Trophoblast cell (in vitro differentiated cells and primary cell): ENCODE measurements at regions not wholly inside any gene's neighbourhood (a gene's known extent, or its start where the extent isn't known, plus 50 kb on each side); places are given as distances from the start of the nearest gene placed in this dataset.

Experiments used
- DNase-seq, 2 donors: peaks; one replicate each; pipeline ENCODE4 v3.0.0-alpha.2; 2016
- H2AFZ ChIP-seq: 2 replicates; pipeline ENCODE4 v1.6.1; 2013; ENCODE audit warnings: low read length, moderate library complexity, mild to moderate bottlenecking; ENCODE audit not compliant: insufficient read depth, poor library complexity
- H2AK5ac ChIP-seq: 2 replicates; pipeline ENCODE4 v1.6.1; 2013; ENCODE audit warnings: mild to moderate bottlenecking, low read length
- H2BK120ac ChIP-seq: 2 replicates; pipeline ENCODE4 v1.6.1; 2013; ENCODE audit warnings: low read length, mild to moderate bottlenecking, moderate library complexity; ENCODE audit not compliant: insufficient read depth, poor library complexity
- H2BK12ac ChIP-seq: 2 replicates; pipeline ENCODE4 v1.6.1; 2013; ENCODE audit warnings: mild to moderate bottlenecking, low read length, moderate library complexity
- H2BK5ac ChIP-seq: 2 replicates; pipeline ENCODE4 v1.6.1; 2013; ENCODE audit warnings: low read length, low read depth, moderate library complexity, mild to moderate bottlenecking; ENCODE audit not compliant: poor library complexity
- H3K14ac ChIP-seq: 2 replicates; pipeline ENCODE4 v1.6.1; 2013; ENCODE audit warnings: mild to moderate bottlenecking, low read length
- H3K18ac ChIP-seq: 2 replicates; pipeline ENCODE4 v1.6.1; 2013; ENCODE audit warnings: mild to moderate bottlenecking, low read length
- H3K23ac ChIP-seq: 2 replicates; pipeline ENCODE4 v1.6.1; 2013; ENCODE audit warnings: low read length
- H3K27ac ChIP-seq: 2 replicates; pipeline ENCODE4 v1.5.1; 2013; ENCODE audit warnings: low read depth, mild to moderate bottlenecking, inconsistent platforms, low read length, moderate library complexity
- H3K27me3 ChIP-seq: 2 replicates; pipeline ENCODE4 v1.6.1; 2013; ENCODE audit warnings: inconsistent platforms, mild to moderate bottlenecking, low read length, moderate library complexity; ENCODE audit not compliant: insufficient read depth
- H3K36me3 ChIP-seq, 2 experiments: 1 replicate in 1 of 2; 2 replicates in 1 of 2; pipeline ENCODE4 v1.6.1; 2013; ENCODE audit warnings: low read length in 2 of 2, mild to moderate bottlenecking in 2 of 2, moderate library complexity in 1 of 2; ENCODE audit not compliant: insufficient read depth in 2 of 2, control insufficient read depth in 1 of 2
- H3K4ac ChIP-seq: 2 replicates; pipeline ENCODE4 v1.6.1; 2013; ENCODE audit warnings: low read depth, mild to moderate bottlenecking, low read length, moderate library complexity
- H3K4me1 ChIP-seq, 2 experiments: 1 replicate in 1 of 2; 2 replicates in 1 of 2; pipeline ENCODE4 v1.6.1; 2013; ENCODE audit warnings: low read length in 2 of 2, mild to moderate bottlenecking in 2 of 2, moderate library complexity in 1 of 2; ENCODE audit not compliant: insufficient read depth in 2 of 2, control insufficient read depth in 1 of 2
- H3K4me2 ChIP-seq: 2 replicates; pipeline ENCODE4 v1.6.1; 2013; ENCODE audit warnings: inconsistent platforms, mild to moderate bottlenecking, low read length, moderate library complexity
- H3K4me3 ChIP-seq: 2 replicates; pipeline ENCODE4 v1.5.1; 2013; ENCODE audit warnings: mild to moderate bottlenecking, low read depth, low read length, inconsistent platforms
- H3K79me1 ChIP-seq: one replicate; pipeline ENCODE4 v1.6.1; 2013; ENCODE audit warnings: low read length
- H3K79me2 ChIP-seq: 2 replicates; pipeline ENCODE4 v1.6.1; 2013; ENCODE audit warnings: low read length, mild to moderate bottlenecking; ENCODE audit not compliant: control insufficient read depth, insufficient read depth, poor library complexity
- H3K9ac ChIP-seq: 2 replicates; pipeline ENCODE4 v1.6.1; 2013; ENCODE audit warnings: mild to moderate bottlenecking, low read length
- H3K9me3 ChIP-seq: 2 replicates; pipeline ENCODE4 v1.6.1; 2013; ENCODE audit warnings: low read depth, mild to moderate bottlenecking, control low read depth, inconsistent platforms, low read length; ENCODE audit not compliant: insufficient read depth
- H4K12ac ChIP-seq: 2 replicates; pipeline ENCODE4 v1.6.1; 2013; ENCODE audit warnings: low read depth, mild to moderate bottlenecking, low read length, moderate library complexity
- H4K8ac ChIP-seq: 2 replicates; pipeline ENCODE4 v1.6.1; 2013; ENCODE audit warnings: low read depth, mild to moderate bottlenecking, low read length, moderate library complexity
- H4K91ac ChIP-seq: one replicate; pipeline ENCODE4 v1.6.1; 2013; ENCODE audit warnings: low read depth, mild to moderate bottlenecking, low read length, moderate library complexity
- WGBS: extraction: QIAGEN DNeasy Blood & Tissue Kit; methylation state at CpG from one replicate; pipeline ENCODE4 v1.1.7; 2013; ENCODE audit warnings: missing lambda C conversion rate; ENCODE audit not compliant: insufficient read length, insufficient coverage; ENCODE audit errors: extremely low coverage; 5-methylcytosine and 5-hydroxymethylcytosine counted together

DNA sequence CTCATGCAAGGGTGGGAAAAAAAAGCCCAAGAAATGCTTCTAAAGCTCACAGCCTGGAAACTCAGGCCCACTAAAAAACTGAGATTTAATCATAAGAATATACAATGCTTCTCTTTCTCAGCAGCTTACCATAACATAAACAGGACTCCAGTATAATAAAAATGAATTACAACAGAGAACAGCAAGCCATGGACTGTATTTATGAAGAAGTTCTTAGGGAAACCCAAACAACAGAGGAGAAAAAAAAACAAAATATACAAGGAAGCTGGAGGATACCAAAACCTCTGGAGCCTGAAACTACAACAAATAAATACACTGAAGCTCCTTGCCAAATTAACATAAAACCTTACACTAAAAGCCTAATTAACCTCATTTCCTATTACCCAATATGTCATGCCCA lies 187.8 kb downstream of the RDH14 start:
- no peak overlapping the region for H2BK12ac ChIP-seq
- no peaks in the 10 kb centered on the region for H3K4me1 ChIP-seq
- H3K4me3 ChIP-seq = no peak overlapping the region
- no peak overlapping the region for H4K8ac ChIP-seq
- H2AFZ ChIP-seq = no peak overlapping the region
- H3K36me3 ChIP-seq = no peaks in the 10 kb centered on the region
- no peak overlapping the region for H3K14ac ChIP-seq
- H3K18ac ChIP-seq = no peak overlapping the region
- no peak overlapping the region for H4K12ac ChIP-seq
- H2BK5ac ChIP-seq = no peak overlapping the region
- H3K27me3 ChIP-seq = no peaks in the 10 kb centered on the region
- no peak overlapping the region for H3K4ac ChIP-seq
- no peaks in the 10 kb centered on the region for H3K9me3 ChIP-seq
- no peak overlapping the region for H3K4me2 ChIP-seq
- no peak overlapping the region for H2BK120ac ChIP-seq
- no peak overlapping the region for H4K91ac ChIP-seq
- DNase-seq = no peak
- no peaks in the 10 kb centered on the region for H3K79me1 ChIP-seq
- H3K27ac ChIP-seq = no peak overlapping the region
- no peaks in the 10 kb centered on the region for H3K79me2 ChIP-seq
- no peak overlapping the region for H3K23ac ChIP-seq
- H2AK5ac ChIP-seq = no peak overlapping the region
- H3K9ac ChIP-seq = no peak overlapping the region

- H2BK120ac ChIP-seq = no peak overlapping the region
- H3K27ac ChIP-seq = no peak overlapping the region
- no CpG with 5 or more reads among the region's 2 CpGs for WGBS
- no peak overlapping the region for H2AFZ ChIP-seq
- H3K4me2 ChIP-seq = no peak overlapping the region
- no peak overlapping the region for H3K4me3 ChIP-seq
- H4K91ac ChIP-seq = no peak overlapping the region
- no peaks in the 10 kb centered on the region for H3K9me3 ChIP-seq
- H3K27me3 ChIP-seq = no peaks in the 10 kb centered on the region
- no peak overlapping the region for H3K23ac ChIP-seq
- no peak overlapping the region for H3K14ac ChIP-seq
- no peaks in the 10 kb centered on the region for H3K4me1 ChIP-seq
- H2AK5ac ChIP-seq = no peak overlapping the region
- H3K4ac ChIP-seq = no peak overlapping the region
- no peak overlapping the region for H2BK5ac ChIP-seq
- no peaks in the 10 kb centered on the region for H3K79me2 ChIP-seq
- no peak overlapping the region for H3K9ac ChIP-seq
- DNase-seq = no peak
- H3K18ac ChIP-seq = no peak overlapping the region
- no peaks in the 10 kb centered on the region for H3K36me3 ChIP-seq
- no peak overlapping the region for H4K8ac ChIP-seq
- H4K12ac ChIP-seq = no peak overlapping the region
- no peak overlapping the region for H2BK12ac ChIP-seq
- H3K79me1 ChIP-seq = no peaks in the 10 kb centered on the region
Measured at GRCh38 chr2:18369760-18370159, 190.7 kb downstream of the RDH14 start.

DNA sequence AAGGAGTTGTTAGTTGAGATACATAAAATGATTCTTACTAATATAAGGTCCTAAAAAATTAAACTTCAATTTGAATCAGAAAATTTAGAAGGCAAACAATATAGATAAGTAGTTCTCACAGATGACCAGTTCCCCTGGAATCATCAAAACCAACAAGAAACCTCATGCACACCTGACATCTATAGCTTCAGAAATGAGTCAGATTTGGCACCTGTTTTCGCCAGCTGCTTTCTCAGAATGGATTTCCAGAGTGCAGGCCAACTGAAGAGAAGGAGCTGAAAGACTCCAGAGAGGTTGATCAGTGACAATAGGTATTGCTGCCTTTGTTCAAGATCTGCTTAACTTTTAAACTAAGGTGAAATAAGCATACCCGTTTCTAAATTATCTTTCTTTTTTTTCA lies 192.4 kb downstream of the RDH14 start:
- H3K9me3 ChIP-seq = no peaks in the 10 kb centered on the region
- no peak overlapping the region for H3K4me2 ChIP-seq
- H2AFZ ChIP-seq = no peak overlapping the region
- no peak overlapping the region for H3K4me3 ChIP-seq
- no peaks in the 10 kb centered on the region for H3K36me3 ChIP-seq
- no peaks in the 10 kb centered on the region for H3K27me3 ChIP-seq
- no CpG with 5 or more reads among the region's 2 CpGs for WGBS
- H3K9ac ChIP-seq = no peak overlapping the region
- no peak overlapping the region for H2BK5ac ChIP-seq
- no peak for DNase-seq
- H2BK120ac ChIP-seq = no peak overlapping the region
- no peak overlapping the region for H4K91ac ChIP-seq
- H3K79me2 ChIP-seq = no peaks in the 10 kb centered on the region
- no peak overlapping the region for H3K23ac ChIP-seq
- H4K8ac ChIP-seq = no peak overlapping the region
- H3K14ac ChIP-seq = no peak overlapping the region
- no peak overlapping the region for H3K27ac ChIP-seq
- no peak overlapping the region for H2BK12ac ChIP-seq
- no peaks in the 10 kb centered on the region for H3K4me1 ChIP-seq
- no peak overlapping the region for H3K18ac ChIP-seq
- H3K79me1 ChIP-seq = no peaks in the 10 kb centered on the region
- H4K12ac ChIP-seq = no peak overlapping the region
- no peak overlapping the region for H2AK5ac ChIP-seq
- no peak overlapping the region for H3K4ac ChIP-seq

DNA sequence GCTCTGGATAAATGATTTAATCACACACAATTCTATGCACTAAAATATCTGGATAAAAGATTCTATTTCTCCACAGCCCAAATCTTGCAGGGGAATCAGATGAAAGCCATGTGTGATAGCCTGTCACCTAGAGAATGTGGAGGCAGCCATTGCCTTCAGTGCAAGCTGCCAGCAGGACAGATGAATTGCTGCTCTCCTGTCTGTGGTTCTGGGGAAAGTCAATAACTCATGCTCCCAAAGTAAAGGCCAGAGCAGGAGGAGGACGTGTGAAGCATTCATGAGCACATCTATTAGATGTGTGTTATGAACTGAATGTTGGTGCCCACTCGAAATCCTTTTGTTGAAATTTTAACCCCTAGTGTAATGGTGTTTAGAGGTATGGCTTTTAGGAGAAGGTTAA lies 195.1 kb downstream of the RDH14 start:
- Histone ChIP-seq H2AK5ac (no peak overlapping the region), H3K9ac (no peak overlapping the region), H2AFZ (no peak overlapping the region), H3K9me3 (no peaks in the 10 kb centered on the region), H3K4me3 (no peak overlapping the region), H2BK12ac (no peak overlapping the region), H3K79me2 (no peaks in the 10 kb centered on the region), H3K14ac (no peak overlapping the region), H4K91ac (no peak overlapping the region), H3K23ac (no peak overlapping the region), H2BK120ac (no peak overlapping the region), H3K18ac (no peak overlapping the region), H3K4me2 (no peak overlapping the region), H4K8ac (no peak overlapping the region), H3K79me1 (no peaks in the 10 kb centered on the region), H2BK5ac (no peak overlapping the region), H3K36me3 (no peaks in the 10 kb centered on the region), H3K27ac (no peak overlapping the region), H3K4me1 (no peaks in the 10 kb centered on the region), H3K27me3 (no peaks in the 10 kb centered on the region), H4K12ac (no peak overlapping the region), H3K4ac (no peak overlapping the region)
- DNase-seq = no peak
- WGBS = no CpG with 5 or more reads among the region's 2 CpGs

- H3K4me3 ChIP-seq = no peak overlapping the region
- H3K27ac ChIP-seq = no peak overlapping the region
- H3K9ac ChIP-seq = no peak overlapping the region
- no peak overlapping the region for H3K18ac ChIP-seq
- no peak overlapping the region for H4K91ac ChIP-seq
- H3K36me3 ChIP-seq = no peaks in the 10 kb centered on the region
- no peak overlapping the region for H3K4me2 ChIP-seq
- no peaks in the 10 kb centered on the region for H3K27me3 ChIP-seq
- H4K12ac ChIP-seq = no peak overlapping the region
- H3K4ac ChIP-seq = no peak overlapping the region
- no peaks in the 10 kb centered on the region for H3K79me2 ChIP-seq
- no peaks in the 10 kb centered on the region for H3K4me1 ChIP-seq
- no peaks in the 10 kb centered on the region for H3K79me1 ChIP-seq
- H2AK5ac ChIP-seq = no peak overlapping the region
- no CpG with 5 or more reads among the region's 3 CpGs for WGBS
- H3K23ac ChIP-seq = no peak overlapping the region
- H4K8ac ChIP-seq = no peak overlapping the region
- DNase-seq = no peak
- no peak overlapping the region for H2BK120ac ChIP-seq
- no peak overlapping the region for H3K14ac ChIP-seq
- H3K9me3 ChIP-seq = no peaks in the 10 kb centered on the region
- H2AFZ ChIP-seq = no peak overlapping the region
- H2BK5ac ChIP-seq = no peak overlapping the region
- H2BK12ac ChIP-seq = no peak overlapping the region
Measured at GRCh38 chr2:18363348-18363747, 197.1 kb downstream of the RDH14 start.
